Prostate gland (tissue), 2 donors: ENCODE measurements at regions not wholly inside any gene's neighbourhood (a gene's known extent, or its start where the extent isn't known, plus 50 kb on each side); places are given as distances from the start of the nearest gene placed in this dataset.

Source experiments
- CTCF ChIP-seq, 4 experiments: fragments of 200-600 bp in 2 of 4; fragments of 450-650 bp in 2 of 4; sonication (generic) in 2 of 4; IDR thresholded peaks; 1 replicate in 3 of 4; 2 replicates in 1 of 4; pipeline ENCODE4 v1.5.1; 2016 to 2019; ENCODE audit warnings: antibody characterized with exemption in 4 of 4, mild to moderate bottlenecking in 2 of 4, moderate library complexity in 2 of 4
- POLR2AphosphoS5 ChIP-seq: sonication (generic); formaldehyde crosslinking; IDR thresholded peaks from one replicate; pipeline ENCODE4 v1.6.1; 2017; ENCODE audit warnings: antibody characterized with exemption

- TF ChIP-seq CTCF (IDR thresholded peaks at IDR 0.05): no peak
- TF ChIP-seq POLR2AphosphoS5: no peak
Measured at GRCh38 chr17:53118948-53119347, 703.8 kb upstream of the KIF2B start.
